Omental fat pad (tissue), 3 donors: ENCODE measurements at regions not wholly inside any gene's neighbourhood (a gene's known extent, or its start where the extent isn't known, plus 50 kb on each side); places are given as distances from the start of the nearest gene placed in this dataset.

Source experiments
- ATAC-seq: fragments of 150-250 bp; one replicate; pipeline ENCODE4 v1.9.1; 2016; ENCODE audit warnings: mild to moderate bottlenecking, moderate library complexity; ENCODE audit not compliant: low FRiP score
- DNase-seq: peaks from one replicate; pipeline ENCODE4 v3.0.0-alpha.2; 2019; ENCODE audit warnings: low spot score
- TF ChIP-seq, protein P1 (sequence below), 3 donors: fragments of 450-650 bp; IDR thresholded peaks; one replicate each; pipeline ENCODE4 v1.5.1; 2016 to 2017; ENCODE audit warnings: antibody characterized with exemption in 3 of 3, mild to moderate bottlenecking in 3 of 3, moderate library complexity in 2 of 3

DNA sequence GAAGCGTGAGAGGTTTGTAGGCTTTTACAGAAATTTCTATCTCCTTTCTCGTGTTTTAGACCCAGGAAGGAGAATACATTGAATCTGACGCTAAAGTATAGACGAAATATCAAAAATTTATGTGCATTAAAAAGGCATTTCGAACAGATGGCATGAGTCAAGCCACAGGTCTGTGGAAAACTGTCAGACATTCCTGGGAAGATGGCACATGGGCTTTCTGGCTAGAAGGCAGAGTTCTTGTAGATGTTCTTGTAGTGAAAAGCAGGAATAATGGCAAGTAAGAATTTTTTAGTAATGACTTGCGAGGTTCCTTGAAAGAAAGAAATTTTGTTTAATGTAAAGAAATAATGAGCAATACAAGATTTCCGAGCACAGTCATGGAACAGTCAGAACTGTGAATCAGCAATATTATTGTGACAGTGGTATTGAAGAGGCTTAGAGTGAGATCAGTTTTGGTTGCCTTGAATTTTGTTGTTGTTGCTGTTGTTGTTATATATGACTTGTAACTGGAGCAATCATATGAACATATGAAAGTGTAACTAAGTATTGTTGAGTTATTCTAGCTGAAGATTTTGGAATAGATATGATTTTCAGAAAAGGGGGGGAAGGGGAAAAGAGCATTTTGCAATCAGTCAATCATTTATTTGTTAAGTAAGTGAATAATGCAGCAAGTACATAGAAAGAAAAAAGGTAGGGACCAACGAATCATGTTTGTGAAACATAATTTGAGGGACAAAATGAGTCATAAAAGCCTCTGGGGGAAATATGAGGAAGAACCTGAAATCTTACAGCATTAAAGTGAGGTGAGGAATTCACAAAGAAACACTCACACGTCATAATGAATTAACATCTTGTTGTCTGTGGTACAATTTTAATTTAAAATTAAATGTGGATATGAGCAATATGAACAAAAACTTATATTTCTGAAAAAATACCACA, 339.0 kb upstream of the CTNND2 start:
- DNase-seq (no peak), ATAC-seq (no peak)
- TF ChIP-seq, protein P1, sequence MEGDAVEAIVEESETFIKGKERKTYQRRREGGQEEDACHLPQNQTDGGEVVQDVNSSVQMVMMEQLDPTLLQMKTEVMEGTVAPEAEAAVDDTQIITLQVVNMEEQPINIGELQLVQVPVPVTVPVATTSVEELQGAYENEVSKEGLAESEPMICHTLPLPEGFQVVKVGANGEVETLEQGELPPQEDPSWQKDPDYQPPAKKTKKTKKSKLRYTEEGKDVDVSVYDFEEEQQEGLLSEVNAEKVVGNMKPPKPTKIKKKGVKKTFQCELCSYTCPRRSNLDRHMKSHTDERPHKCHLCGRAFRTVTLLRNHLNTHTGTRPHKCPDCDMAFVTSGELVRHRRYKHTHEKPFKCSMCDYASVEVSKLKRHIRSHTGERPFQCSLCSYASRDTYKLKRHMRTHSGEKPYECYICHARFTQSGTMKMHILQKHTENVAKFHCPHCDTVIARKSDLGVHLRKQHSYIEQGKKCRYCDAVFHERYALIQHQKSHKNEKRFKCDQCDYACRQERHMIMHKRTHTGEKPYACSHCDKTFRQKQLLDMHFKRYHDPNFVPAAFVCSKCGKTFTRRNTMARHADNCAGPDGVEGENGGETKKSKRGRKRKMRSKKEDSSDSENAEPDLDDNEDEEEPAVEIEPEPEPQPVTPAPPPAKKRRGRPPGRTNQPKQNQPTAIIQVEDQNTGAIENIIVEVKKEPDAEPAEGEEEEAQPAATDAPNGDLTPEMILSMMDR (IDR thresholded peaks at IDR 0.05) = no peak

DNA sequence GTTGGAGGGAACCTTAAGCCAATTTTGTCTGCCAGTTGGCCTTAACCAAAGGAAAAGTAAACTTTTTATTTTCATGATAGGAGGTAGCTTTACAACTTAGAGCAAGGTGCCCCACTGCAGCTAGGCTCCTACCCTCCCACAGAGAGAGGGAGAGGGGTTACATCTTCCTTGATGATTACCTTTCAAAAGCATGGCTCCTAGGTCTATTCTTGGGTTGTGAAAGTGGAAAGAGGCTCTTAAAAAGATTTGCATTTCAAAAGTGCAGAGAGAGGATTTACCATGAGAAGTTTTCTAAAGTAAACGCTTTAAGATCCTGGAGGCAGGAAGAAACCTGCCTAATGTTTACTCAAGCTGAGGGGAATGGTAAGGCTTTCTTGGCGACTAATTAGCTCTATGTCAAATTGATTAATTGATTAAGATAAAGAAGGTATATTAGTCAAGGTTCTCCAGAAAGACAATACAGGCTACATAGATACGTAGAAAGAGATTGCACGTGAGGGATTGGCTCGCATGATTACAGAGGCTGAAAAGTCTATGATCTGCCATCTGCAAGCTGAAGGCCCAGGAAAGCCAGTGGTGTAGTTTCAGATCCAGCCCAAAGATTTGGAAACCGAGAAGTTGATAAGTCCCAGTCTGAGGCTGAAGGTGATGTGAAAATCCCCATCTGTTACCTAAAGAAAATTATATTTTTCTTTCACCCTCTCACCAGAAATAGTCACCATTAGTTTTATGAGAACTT, 333.8 kb upstream of the CTNND2 start:
- no peak for DNase-seq
- TF ChIP-seq, protein P1 (IDR thresholded peaks at IDR 0.05) = no peak
- ATAC-seq = no peak

DNA sequence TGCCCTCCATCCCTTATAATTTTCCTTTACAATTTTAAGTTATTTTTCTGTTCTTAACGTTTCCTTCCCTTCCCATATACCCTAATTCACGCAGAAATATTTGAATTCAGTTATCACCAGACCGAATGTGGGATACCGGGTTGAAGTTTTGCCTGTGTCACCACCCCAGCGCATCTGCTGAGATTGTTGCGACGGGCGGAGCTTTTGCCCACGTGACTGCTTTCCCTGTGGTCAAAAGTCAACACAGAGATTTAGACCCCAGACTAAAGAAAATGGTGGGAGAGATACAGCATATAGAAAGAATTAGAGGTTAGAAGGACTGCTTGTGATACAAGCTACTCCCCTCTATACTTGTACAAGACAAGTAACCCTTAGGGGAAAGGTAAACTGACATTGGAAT, 326.4 kb upstream of the CTNND2 start:
- TF ChIP-seq, protein P1 (IDR thresholded peaks at IDR 0.05) = no peak
- ATAC-seq (no peak), DNase-seq (no peak)

DNA sequence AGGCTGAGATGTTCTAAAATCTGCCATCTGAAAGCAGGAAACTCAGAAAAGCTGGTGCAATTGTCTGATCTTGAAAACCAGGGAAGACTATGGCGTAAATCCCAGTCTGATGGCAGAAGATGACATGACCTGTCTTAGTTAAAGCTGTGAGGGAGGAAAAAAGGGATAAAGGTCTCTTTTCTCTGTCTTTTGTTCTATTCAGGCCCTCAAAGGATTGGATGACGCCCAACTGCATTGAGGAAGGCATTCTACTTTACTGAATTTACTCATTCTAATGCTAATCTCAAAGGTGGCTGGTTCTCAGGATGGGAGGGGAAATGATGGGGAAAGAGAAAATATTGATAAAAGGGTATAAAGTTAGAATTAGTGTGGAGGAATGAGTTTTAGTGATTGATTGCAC, 312.8 kb upstream of the CTNND2 start:
- TF ChIP-seq, protein P1 (IDR thresholded peaks at IDR 0.05) = no peak
- ATAC-seq = no peak
- no peak for DNase-seq

DNA sequence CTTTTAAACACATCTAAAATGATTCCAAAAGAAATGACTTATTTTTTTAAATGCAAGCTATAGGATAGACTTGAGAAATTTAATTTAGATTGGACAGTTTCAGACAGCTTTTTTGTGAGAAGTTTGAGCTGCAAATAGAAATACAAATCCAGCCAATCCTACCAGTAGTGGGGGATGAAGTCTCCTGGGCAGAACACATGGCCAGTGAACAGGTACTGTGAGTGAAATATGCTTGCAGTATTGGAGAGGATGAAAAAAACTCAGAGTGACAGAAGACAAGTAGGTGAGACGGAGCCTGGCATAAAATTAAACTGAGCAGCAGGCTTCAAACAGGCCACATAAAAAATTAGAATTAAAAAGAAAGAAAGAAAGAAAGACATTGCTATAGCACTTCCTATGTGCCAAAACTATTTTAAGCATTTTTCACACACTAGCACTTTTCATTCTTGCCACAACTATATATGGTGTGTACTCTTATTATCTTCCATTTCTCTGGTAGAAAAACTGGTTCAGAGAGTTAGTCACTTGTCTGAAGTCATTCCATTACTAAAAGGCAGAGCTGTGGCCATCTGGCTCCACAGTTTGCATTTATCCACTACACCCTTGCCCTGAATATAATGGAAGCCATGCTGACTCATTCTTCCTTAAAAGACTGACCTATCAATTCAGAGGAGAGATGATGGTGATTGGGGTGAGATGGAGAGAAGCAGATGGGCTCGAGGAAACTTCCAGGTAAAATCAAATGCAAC, 310.2 kb upstream of the CTNND2 start:
- TF ChIP-seq, protein P1 (IDR thresholded peaks at IDR 0.05) = no peak
- no peak for DNase-seq
- no peak for ATAC-seq

DNA sequence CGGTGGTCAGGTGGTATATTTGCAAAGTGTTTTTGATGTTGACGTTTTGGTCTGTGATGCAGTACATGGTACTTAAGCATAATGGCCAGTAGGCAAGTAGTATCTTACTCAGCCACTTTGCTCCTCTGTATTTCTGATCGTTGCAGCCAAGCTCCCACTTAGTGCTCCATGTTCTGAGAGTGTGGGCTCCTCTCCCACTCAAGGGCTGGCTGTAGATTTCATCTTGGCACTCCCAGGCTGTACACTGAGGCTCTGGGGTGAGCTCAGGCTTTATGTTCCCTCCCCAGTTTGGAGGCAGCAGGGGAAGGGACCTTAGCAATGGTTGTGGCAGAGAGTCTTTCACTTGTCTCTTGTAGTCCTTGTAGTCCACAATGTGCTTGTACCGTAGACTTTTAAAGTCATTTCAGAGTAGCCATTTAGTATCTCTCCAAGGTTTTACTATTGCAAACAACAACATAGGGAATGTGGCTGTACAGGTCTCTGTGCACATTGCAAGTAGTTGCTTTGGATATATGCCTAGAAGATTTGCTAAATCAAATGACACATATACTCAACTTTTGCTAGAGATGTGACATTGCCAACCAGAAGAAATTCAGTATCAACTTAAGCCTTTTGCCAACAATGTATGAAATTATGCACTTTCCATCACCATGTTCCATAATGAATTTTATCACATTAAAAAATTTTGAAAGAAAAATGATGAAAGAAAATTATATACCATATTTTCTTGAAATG, 304.3 kb upstream of the CTNND2 start:
- DNase-seq = no peak
- TF ChIP-seq, protein P1 (IDR thresholded peaks at IDR 0.05) = no peak
- ATAC-seq = no peak
